ENCODE measurements at regions not wholly inside any gene's neighbourhood (a gene's known extent, or its start where the extent isn't known, plus 50 kb on each side); places are given as distances from the start of the nearest gene placed in this dataset.

GRCh38 chr1:78224246-78224785 is 178.6 kb downstream of the GIPC2 start:
- Histone ChIP-seq H3K9me2 (replicated peaks; ENCODE audit: control insufficient read depth, low read length) (no peaks in the 10 kb centered on the region), H3K27me3 (ENCODE audit: control insufficient read depth, low read length) (0 out of 2 replicates have a peak, but pooled peaks cover 2% of the 10 kb centered on the region), H3K9me3 (ENCODE audit: control insufficient read depth, insufficient read depth, low read length) (no peaks in the 10 kb centered on the region), H3K4me1 (ENCODE audit: control insufficient read depth, low read length) (no peaks in the 10 kb centered on the region), H3K4me2 (ENCODE audit: low read length) (no peak overlapping the region), H3K79me2 (ENCODE audit: control insufficient read depth, low read length) (no peaks in the 10 kb centered on the region), H3K36me3 (ENCODE audit: control insufficient read depth, low read length) (no peaks in the 10 kb centered on the region), H3F3A (ENCODE audit: control insufficient read depth, insufficient read depth) (no peaks in the 10 kb centered on the region), H4K20me1 (ENCODE audit: control insufficient read depth, insufficient read depth, low read depth, low read length) (no peaks in the 10 kb centered on the region), H3K4me3 (ENCODE audit: low read length) (no peak overlapping the region), H3K27ac (ENCODE audit: low read depth, low read length) (no peak overlapping the region)
- TF ChIP-seq EZH2phosphoT487 (IDR thresholded peaks at IDR 0.05; ENCODE audit: borderline replicate concordance, low read length) = no peak
- TF ChIP-seq CTCF (IDR thresholded peaks at IDR 0.05; ENCODE audit: low read depth, low read length, poor library complexity, severe bottlenecking) = no peak

- Histone ChIP-seq H3K9me2 (replicated peaks; ENCODE audit: control insufficient read depth, low read length) (no peaks in the 10 kb centered on the region), H3K27ac (ENCODE audit: low read depth, low read length) (no peak overlapping the region), H3K9me3 (ENCODE audit: control insufficient read depth, insufficient read depth, low read length) (no peaks in the 10 kb centered on the region), H4K20me1 (ENCODE audit: control insufficient read depth, insufficient read depth, low read depth, low read length) (no peaks in the 10 kb centered on the region), H3K79me2 (ENCODE audit: control insufficient read depth, low read length) (no peaks in the 10 kb centered on the region), H3K4me3 (ENCODE audit: low read length) (no peak overlapping the region), H3K36me3 (ENCODE audit: control insufficient read depth, low read length) (no peaks in the 10 kb centered on the region), H3K4me1 (ENCODE audit: control insufficient read depth, low read length) (no peaks in the 10 kb centered on the region), H3F3A (ENCODE audit: control insufficient read depth, insufficient read depth) (no peaks in the 10 kb centered on the region), H3K4me2 (ENCODE audit: low read length) (no peak overlapping the region), H3K27me3 (ENCODE audit: control insufficient read depth, low read length) (0 out of 2 replicates have a peak, but pooled peaks cover 2% of the 10 kb centered on the region)
- TF ChIP-seq EZH2phosphoT487 (IDR thresholded peaks at IDR 0.05; ENCODE audit: borderline replicate concordance, low read length) (no peak), CTCF (IDR thresholded peaks at IDR 0.05; ENCODE audit: low read depth, low read length, poor library complexity, severe bottlenecking) (no peak)
Measured at GRCh38 chr1:78224861-78225552, 179.2 kb downstream of the GIPC2 start.

- no peaks in the 10 kb centered on the region for H3K36me3 ChIP-seq (ENCODE audit: control insufficient read depth, low read length)
- H3K27me3 ChIP-seq (ENCODE audit: control insufficient read depth, low read length) = 0 out of 2 replicates have a peak, but pooled peaks cover 2% of the 10 kb centered on the region
Measured at GRCh38 chr1:78226784-78227183, 181.0 kb downstream of the GIPC2 start.

More at GRCh38 chr1:78226784-78227183, 181.0 kb downstream of the GIPC2 start:
- Histone ChIP-seq H3K27ac (ENCODE audit: low read depth, low read length) (no peak overlapping the region), H3F3A (ENCODE audit: control insufficient read depth, insufficient read depth) (no peaks in the 10 kb centered on the region), H3K9me3 (ENCODE audit: control insufficient read depth, insufficient read depth, low read length) (no peaks in the 10 kb centered on the region), H4K20me1 (ENCODE audit: control insufficient read depth, insufficient read depth, low read depth, low read length) (no peaks in the 10 kb centered on the region), H3K4me1 (ENCODE audit: control insufficient read depth, low read length) (no peaks in the 10 kb centered on the region), H3K4me3 (ENCODE audit: low read length) (no peak overlapping the region), H3K4me2 (ENCODE audit: low read length) (no peak overlapping the region), H3K79me2 (ENCODE audit: control insufficient read depth, low read length) (no peaks in the 10 kb centered on the region), H3K9me2 (replicated peaks; ENCODE audit: control insufficient read depth, low read length) (no peaks in the 10 kb centered on the region)
- TF ChIP-seq EZH2phosphoT487 (IDR thresholded peaks at IDR 0.05; ENCODE audit: borderline replicate concordance, low read length) = no peak
- TF ChIP-seq CTCF (IDR thresholded peaks at IDR 0.05; ENCODE audit: low read depth, low read length, poor library complexity, severe bottlenecking) = no peak
